ENCODE measurements at regions not wholly inside any gene's neighbourhood (a gene's known extent, or its start where the extent isn't known, plus 50 kb on each side); places are given as distances from the start of the nearest gene placed in this dataset.

DNA sequence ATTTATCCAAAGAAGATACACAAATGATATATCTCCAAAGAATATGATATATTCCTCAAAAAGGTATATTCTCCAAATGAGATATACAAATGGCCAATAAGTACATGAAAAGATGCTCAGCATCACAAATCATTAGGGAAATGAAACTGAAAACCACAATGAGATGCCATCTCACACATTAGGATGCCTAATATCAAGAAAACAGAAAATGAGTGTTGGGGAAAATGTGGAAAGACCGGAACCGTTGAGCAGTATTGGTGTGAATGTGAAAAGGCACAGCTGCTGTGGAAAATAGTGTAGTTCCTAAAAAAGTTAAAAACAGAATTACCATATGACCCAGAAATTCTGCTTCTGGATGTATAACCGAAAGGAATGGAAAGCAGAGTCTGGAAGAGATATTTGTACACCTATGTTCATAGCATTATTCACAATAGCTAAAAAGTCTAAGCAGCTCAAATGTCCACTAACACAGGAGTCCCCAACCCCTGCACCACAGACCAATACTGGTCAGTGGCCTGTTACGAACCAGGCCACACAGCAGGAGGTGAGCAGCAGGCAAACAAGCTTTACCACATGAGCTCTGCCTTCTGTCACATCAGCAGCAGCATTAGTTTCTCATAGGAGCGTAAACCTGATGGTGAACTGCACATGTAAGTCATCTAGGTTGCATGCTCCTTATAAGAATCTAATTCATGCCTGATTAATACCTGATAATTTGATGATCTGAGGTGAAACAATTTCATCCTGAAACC, 291.9 kb downstream of the PCDH20 start:
- Histone ChIP-seq H3K9me3 (ENCODE audit: low read length) (no peaks in the 10 kb centered on the region), H3K79me2 (ENCODE audit: low read length) (no peaks in the 10 kb centered on the region), H3K4me2 (ENCODE audit: low read length) (no peak overlapping the region), H3K9me2 (replicated peaks; ENCODE audit: low read length) (no peaks in the 10 kb centered on the region), H2AFZ (ENCODE audit: low read length) (no peak overlapping the region), H3K27ac (ENCODE audit: low read length) (no peak overlapping the region), H3K4me1 (ENCODE audit: insufficient read depth, low read length) (peaks cover 5% of the 10 kb centered on the region), H3F3A (ENCODE audit: low read length, unreplicated experiment) (no peaks in the 10 kb centered on the region), H4K20me1 (ENCODE audit: low read length) (no peaks in the 10 kb centered on the region), H3K36me3 (ENCODE audit: low read depth, low read length) (no peaks in the 10 kb centered on the region), H3K27me3 (ENCODE audit: low read length) (no peaks in the 10 kb centered on the region), H3K4me3 (ENCODE audit: low read length) (no peak overlapping the region), H3K9ac (ENCODE audit: low read length) (no peak overlapping the region)
- POLR2A ChIA-PET (ENCODE audit: unreplicated experiment), result no interaction called here
- BruUV-seq (replicated peaks), result no TSS peak
- ATAC-seq (no peak), DNase-seq (no peak)
- CTCF ChIA-PET, result no interaction called here
- intact Hi-C loops (cut with micrococcal nuclease), result loop anchor here (10.0 kb wide), 1 partner anchor 131 kb away; no protein-coding TSS in a partner anchor
- no peak for TF ChIP-seq EZH2 (IDR thresholded peaks at IDR 0.05; ENCODE audit: low read length, unreplicated experiment)
- no peak for TF ChIP-seq EZH2phosphoT487 (IDR thresholded peaks at IDR 0.05; ENCODE audit: borderline replicate concordance, low read length)
- TF ChIP-seq, protein P1, sequence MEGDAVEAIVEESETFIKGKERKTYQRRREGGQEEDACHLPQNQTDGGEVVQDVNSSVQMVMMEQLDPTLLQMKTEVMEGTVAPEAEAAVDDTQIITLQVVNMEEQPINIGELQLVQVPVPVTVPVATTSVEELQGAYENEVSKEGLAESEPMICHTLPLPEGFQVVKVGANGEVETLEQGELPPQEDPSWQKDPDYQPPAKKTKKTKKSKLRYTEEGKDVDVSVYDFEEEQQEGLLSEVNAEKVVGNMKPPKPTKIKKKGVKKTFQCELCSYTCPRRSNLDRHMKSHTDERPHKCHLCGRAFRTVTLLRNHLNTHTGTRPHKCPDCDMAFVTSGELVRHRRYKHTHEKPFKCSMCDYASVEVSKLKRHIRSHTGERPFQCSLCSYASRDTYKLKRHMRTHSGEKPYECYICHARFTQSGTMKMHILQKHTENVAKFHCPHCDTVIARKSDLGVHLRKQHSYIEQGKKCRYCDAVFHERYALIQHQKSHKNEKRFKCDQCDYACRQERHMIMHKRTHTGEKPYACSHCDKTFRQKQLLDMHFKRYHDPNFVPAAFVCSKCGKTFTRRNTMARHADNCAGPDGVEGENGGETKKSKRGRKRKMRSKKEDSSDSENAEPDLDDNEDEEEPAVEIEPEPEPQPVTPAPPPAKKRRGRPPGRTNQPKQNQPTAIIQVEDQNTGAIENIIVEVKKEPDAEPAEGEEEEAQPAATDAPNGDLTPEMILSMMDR (conservative IDR thresholded peaks at IDR 0.05; ENCODE audit: low read depth, low read length), result no peak

DNA sequence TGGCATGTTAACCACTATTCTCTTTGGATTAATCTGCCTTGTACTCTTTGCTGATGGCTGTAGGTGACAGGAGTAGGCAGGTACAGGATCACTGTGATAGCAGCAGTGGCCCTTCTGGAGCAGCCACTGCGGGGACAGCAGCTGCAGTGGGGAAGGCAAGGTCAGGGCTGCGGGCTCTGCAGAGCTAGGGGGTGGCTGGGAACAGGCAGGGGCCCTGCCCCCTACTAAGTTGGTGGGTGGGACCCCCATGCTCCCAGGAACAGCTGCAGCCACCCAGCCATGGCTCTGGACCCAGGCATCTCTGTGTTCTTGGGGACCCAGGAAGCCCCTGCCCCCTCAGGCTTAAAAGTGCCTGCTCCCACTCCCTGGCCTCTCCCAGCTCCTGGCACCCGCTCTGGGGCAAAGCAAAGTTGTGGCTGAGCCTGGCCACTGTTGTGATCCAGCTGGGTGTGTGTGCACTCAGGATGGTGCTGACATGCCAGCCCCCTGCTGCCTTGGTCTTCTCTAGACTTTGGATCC, 302.4 kb downstream of the PCDH20 start:
- ChIA-PET POLR2A (ENCODE audit: unreplicated experiment) (no interaction called here), CTCF (no interaction called here)
- H3K4me2 ChIP-seq (ENCODE audit: low read length), result no peak overlapping the region
- peaks cover 13% of the 10 kb centered on the region; the same call in 1 of the 2 replicates for H3K4me1 ChIP-seq (ENCODE audit: insufficient read depth, low read length)
- no peak for ATAC-seq
- H4K20me1 ChIP-seq (ENCODE audit: low read length), result no peaks in the 10 kb centered on the region
- DNase-seq, result no peak
- no peaks in the 10 kb centered on the region for H3K27me3 ChIP-seq (ENCODE audit: low read length)
- H3K9me2 ChIP-seq (replicated peaks; ENCODE audit: low read length), result no peaks in the 10 kb centered on the region
- H3K9me3 ChIP-seq (ENCODE audit: low read length), result no peaks in the 10 kb centered on the region
- TF ChIP-seq EZH2 (IDR thresholded peaks at IDR 0.05; ENCODE audit: low read length, unreplicated experiment) (no peak), EZH2phosphoT487 (IDR thresholded peaks at IDR 0.05; ENCODE audit: borderline replicate concordance, low read length) (no peak)
- TF ChIP-seq, protein P1 (conservative IDR thresholded peaks at IDR 0.05; ENCODE audit: low read depth, low read length), result no peak
- H3K79me2 ChIP-seq (ENCODE audit: low read length), result no peaks in the 10 kb centered on the region
- H3F3A ChIP-seq (ENCODE audit: low read length, unreplicated experiment), result no peaks in the 10 kb centered on the region
- no TSS peak for BruUV-seq (replicated peaks)
- H3K4me3 ChIP-seq (ENCODE audit: low read length), result no peak overlapping the region
- H2AFZ ChIP-seq (ENCODE audit: low read length), result no peak overlapping the region
- no peak overlapping the region for H3K27ac ChIP-seq (ENCODE audit: low read length)
- intact Hi-C loops (cut with micrococcal nuclease), result no loop called here
- H3K9ac ChIP-seq (ENCODE audit: low read length), result no peak overlapping the region
- no peaks in the 10 kb centered on the region for H3K36me3 ChIP-seq (ENCODE audit: low read depth, low read length)

DNA sequence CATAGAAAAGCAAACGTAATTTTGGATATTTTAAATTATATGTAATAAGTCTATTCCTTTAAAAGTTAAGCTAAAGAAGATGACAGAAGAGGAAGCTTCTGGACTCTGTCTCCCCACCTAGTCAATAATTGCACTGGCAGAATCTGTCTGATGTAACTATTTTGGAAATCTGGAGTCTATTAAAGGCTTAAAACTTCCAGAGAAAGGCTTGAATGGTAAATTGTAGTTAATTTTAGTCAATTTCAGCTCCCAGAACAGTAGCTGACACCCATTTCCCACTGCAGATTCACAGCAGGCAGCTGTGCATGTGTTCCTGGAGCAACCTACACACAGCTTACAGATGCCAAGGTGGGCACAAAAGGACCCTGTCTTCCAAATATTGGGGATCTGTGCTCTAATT, 304.1 kb downstream of the PCDH20 start:
- H3K36me3 ChIP-seq (ENCODE audit: low read depth, low read length), result no peaks in the 10 kb centered on the region
- CTCF ChIA-PET, result no interaction called here

More for the DNA sequence above, 304.1 kb downstream of the PCDH20 start:
- Histone ChIP-seq H3K9me2 (replicated peaks; ENCODE audit: low read length) (no peaks in the 10 kb centered on the region), H3K4me3 (ENCODE audit: low read length) (no peak overlapping the region), H4K20me1 (ENCODE audit: low read length) (no peaks in the 10 kb centered on the region), H3K27me3 (ENCODE audit: low read length) (no peaks in the 10 kb centered on the region), H3K79me2 (ENCODE audit: low read length) (no peaks in the 10 kb centered on the region), H2AFZ (ENCODE audit: low read length) (no peak overlapping the region), H3K9ac (ENCODE audit: low read length) (no peak overlapping the region), H3K9me3 (ENCODE audit: low read length) (no peaks in the 10 kb centered on the region), H3K4me1 (ENCODE audit: insufficient read depth, low read length) (peaks cover 13% of the 10 kb centered on the region; the same call in 1 of the 2 replicates), H3K4me2 (ENCODE audit: low read length) (no peak overlapping the region), H3K27ac (ENCODE audit: low read length) (no peak overlapping the region), H3F3A (ENCODE audit: low read length, unreplicated experiment) (no peaks in the 10 kb centered on the region)
- no TSS peak for BruUV-seq (replicated peaks)
- DNase-seq, result no peak
- no peak for ATAC-seq
- POLR2A ChIA-PET (ENCODE audit: unreplicated experiment), result no interaction called here
- TF ChIP-seq EZH2 (IDR thresholded peaks at IDR 0.05; ENCODE audit: low read length, unreplicated experiment), result no peak
- intact Hi-C loops (cut with micrococcal nuclease), result no loop called here
